NCI-H1092 (cell line): ENCODE measurements at regions not wholly inside any gene's neighbourhood (a gene's known extent, or its start where the extent isn't known, plus 50 kb on each side); places are given as distances from the start of the nearest gene placed in this dataset.

Source experiments
- DNase-seq: peaks from one replicate; lab custom pipeline; 2025; lab: John Stamatoyannopoulos, UW

- DNase-seq: no peak
Measured at GRCh38 chr20:24181151-24181550, 192.6 kb upstream of the GGTLC1 start.

GRCh38 chr20:24169256-24169655, 180.7 kb upstream of the GGTLC1 start:
- no peak for DNase-seq

- no peak for DNase-seq
Measured at GRCh38 chr20:24166412-24166811, 177.8 kb upstream of the GGTLC1 start.

- no peak for DNase-seq
Measured at GRCh38 chr20:24166123-24166381, 177.5 kb upstream of the GGTLC1 start.

- no peak for DNase-seq
Measured at GRCh38 chr20:24165301-24166122, 176.9 kb upstream of the GGTLC1 start.

- DNase-seq: no peak
Measured at GRCh38 chr20:24164360-24164759, 175.8 kb upstream of the GGTLC1 start.

GRCh38 chr20:24163506-24163905, 174.9 kb upstream of the GGTLC1 start:
- no peak for DNase-seq

GRCh38 chr20:24160563-24161281, 172.1 kb upstream of the GGTLC1 start:
- peak; percentile 6 for DNase-seq

- no peak for DNase-seq
Measured at GRCh38 chr20:24158281-24158680, 169.7 kb upstream of the GGTLC1 start.

- no peak for DNase-seq
Measured at GRCh38 chr20:24157213-24157612, 168.6 kb upstream of the GGTLC1 start.

- no peak for DNase-seq
Measured at GRCh38 chr20:24153101-24154040, 164.8 kb upstream of the GGTLC1 start.

- no peak for DNase-seq
Measured at GRCh38 chr20:24151621-24152294, 163.2 kb upstream of the GGTLC1 start.

- DNase-seq: no peak
Measured at GRCh38 chr20:24150406-24150805, 161.8 kb upstream of the GGTLC1 start.

GRCh38 chr20:24149881-24150307, 161.3 kb upstream of the GGTLC1 start:
- no peak for DNase-seq

GRCh38 chr20:24149175-24149574, 160.6 kb upstream of the GGTLC1 start:
- no peak for DNase-seq

GRCh38 chr20:24148372-24148771, 159.8 kb upstream of the GGTLC1 start:
- DNase-seq: no peak

GRCh38 chr20:24147961-24148360, 159.4 kb upstream of the GGTLC1 start:
- DNase-seq: no peak

GRCh38 chr20:24147479-24147878, 158.9 kb upstream of the GGTLC1 start:
- no peak for DNase-seq

GRCh38 chr20:24146231-24146634, 157.7 kb upstream of the GGTLC1 start:
- DNase-seq: no peak

- no peak for DNase-seq
Measured at GRCh38 chr20:24144371-24144770, 155.8 kb upstream of the GGTLC1 start.

- DNase-seq: no peak
Measured at GRCh38 chr20:24141111-24141510, 152.5 kb upstream of the GGTLC1 start.

- DNase-seq: no peak
Measured at GRCh38 chr20:24139846-24140245, 151.3 kb upstream of the GGTLC1 start.
